ENCODE measurements at regions not wholly inside any gene's neighbourhood (a gene's known extent, or its start where the extent isn't known, plus 50 kb on each side); places are given as distances from the start of the nearest gene placed in this dataset.

GRCh38 chr3:102151935-102152334 lies 282.9 kb upstream of the ZPLD1 start:
- Histone ChIP-seq H3K27me3 (replicated peaks; ENCODE audit: control insufficient read depth, insufficient read depth, low read length) (no peaks in the 10 kb centered on the region), H3K36me3 (ENCODE audit: control insufficient read depth, insufficient read depth, low read length) (no peaks in the 10 kb centered on the region), H3K9me3 (peaks cover 6% of the 10 kb centered on the region; the same call in 1 of the 2 replicates), H3K4me3 (ENCODE audit: low read depth, low read length) (no peak overlapping the region), H3K4me1 (no peaks in the 10 kb centered on the region)
- TF ChIP-seq CTCF (IDR thresholded peaks at IDR 0.05; ENCODE audit: insufficient read depth in 1 of 2, low read depth in 1 of 2, low read length in 1 of 2, severe bottlenecking in 1 of 2, unreplicated experiment in 1 of 2): no peak
- Mint-ChIP-seq H3K4me3 (ENCODE audit: unreplicated experiment) (no peak overlapping the region), H3K27me3 (ENCODE audit: insufficient read depth, unreplicated experiment) (no peaks in the 10 kb centered on the region), H3K4me1 (ENCODE audit: low read depth, unreplicated experiment) (no peaks in the 10 kb centered on the region), H3K27ac (ENCODE audit: unreplicated experiment) (no peak overlapping the region), H3K9me3 (ENCODE audit: unreplicated experiment) (peaks cover 29% of the 10 kb centered on the region), H3K36me3 (ENCODE audit: insufficient read depth, unreplicated experiment) (no peaks in the 10 kb centered on the region)
- DNase-seq: no peak
- intact Hi-C loops (cut with micrococcal nuclease; ENCODE audit: unreplicated experiment): no loop called here
- CTCF ChIA-PET: no interaction called here
- POLR2A ChIA-PET: no interaction called here
- BruUV-seq (replicated peaks): no TSS peak

GRCh38 chr3:102156426-102156825 lies 278.4 kb upstream of the ZPLD1 start:
- no peaks in the 10 kb centered on the region for H3K36me3 Mint-ChIP-seq (ENCODE audit: insufficient read depth, unreplicated experiment)
- intact Hi-C loops (cut with micrococcal nuclease; ENCODE audit: unreplicated experiment): no loop called here
- no peak overlapping the region for H3K4me3 ChIP-seq (ENCODE audit: low read depth, low read length)
- CTCF ChIA-PET: interaction anchor here (0.6 kb wide), 1 partner anchor 131 kb away, joined by 3 read pairs; no protein-coding TSS in a partner anchor
- peaks cover 13% of the 10 kb centered on the region for H3K9me3 Mint-ChIP-seq (ENCODE audit: unreplicated experiment)
- no peaks in the 10 kb centered on the region for H3K27me3 Mint-ChIP-seq (ENCODE audit: insufficient read depth, unreplicated experiment)
- no peak overlapping the region for H3K4me3 Mint-ChIP-seq (ENCODE audit: unreplicated experiment)
- POLR2A ChIA-PET: no interaction called here
- no peak for DNase-seq
- no TSS peak for BruUV-seq (replicated peaks)
- no peaks in the 10 kb centered on the region for H3K27me3 ChIP-seq (replicated peaks; ENCODE audit: control insufficient read depth, insufficient read depth, low read length)
- H3K36me3 ChIP-seq (ENCODE audit: control insufficient read depth, insufficient read depth, low read length): no peaks in the 10 kb centered on the region
- TF ChIP-seq CTCF (IDR thresholded peaks at IDR 0.05; ENCODE audit: insufficient read depth in 1 of 2, low read depth in 1 of 2, low read length in 1 of 2, severe bottlenecking in 1 of 2, unreplicated experiment in 1 of 2): no peak
- peaks cover 6% of the 10 kb centered on the region; the same call in 1 of the 2 replicates for H3K9me3 ChIP-seq
- H3K4me1 Mint-ChIP-seq (ENCODE audit: low read depth, unreplicated experiment): no peaks in the 10 kb centered on the region
- no peaks in the 10 kb centered on the region for H3K4me1 ChIP-seq
- no peak overlapping the region for H3K27ac Mint-ChIP-seq (ENCODE audit: unreplicated experiment)

GRCh38 chr3:102158080-102158740 lies 276.6 kb upstream of the ZPLD1 start:
- intact Hi-C loops (cut with micrococcal nuclease; ENCODE audit: unreplicated experiment): no loop called here
- Histone ChIP-seq H3K9me3 (no peaks in the 10 kb centered on the region), H3K4me3 (ENCODE audit: low read depth, low read length) (no peak overlapping the region), H3K36me3 (ENCODE audit: control insufficient read depth, insufficient read depth, low read length) (no peaks in the 10 kb centered on the region), H3K27me3 (replicated peaks; ENCODE audit: control insufficient read depth, insufficient read depth, low read length) (no peaks in the 10 kb centered on the region), H3K4me1 (peaks cover 2% of the 10 kb centered on the region)
- CTCF ChIA-PET: interaction anchor here (0.6 kb wide), 1 partner anchor 927 kb away, joined by 3 read pairs; no protein-coding TSS in a partner anchor
- BruUV-seq (replicated peaks): no TSS peak
- Mint-ChIP-seq H3K27me3 (ENCODE audit: insufficient read depth, unreplicated experiment) (no peaks in the 10 kb centered on the region), H3K36me3 (ENCODE audit: insufficient read depth, unreplicated experiment) (no peaks in the 10 kb centered on the region), H3K4me3 (ENCODE audit: unreplicated experiment) (no peak overlapping the region), H3K9me3 (ENCODE audit: unreplicated experiment) (no peaks in the 10 kb centered on the region), H3K4me1 (ENCODE audit: low read depth, unreplicated experiment) (peaks cover 6% of the 10 kb centered on the region), H3K27ac (ENCODE audit: unreplicated experiment) (no peak overlapping the region)
- DNase-seq: no peak
- POLR2A ChIA-PET: no interaction called here
- TF ChIP-seq CTCF (IDR thresholded peaks at IDR 0.05; ENCODE audit: insufficient read depth in 1 of 2, low read depth in 1 of 2, low read length in 1 of 2, severe bottlenecking in 1 of 2, unreplicated experiment in 1 of 2): no peak

All from Caco-2 (cell line).